ENCODE measurements at regions not wholly inside any gene's neighbourhood (a gene's known extent, or its start where the extent isn't known, plus 50 kb on each side); places are given as distances from the start of the nearest gene placed in this dataset.

- Histone ChIP-seq H3K27ac (replicated peaks) (no peak overlapping the region), H3K4me3 (replicated peaks; ENCODE audit: insufficient read depth, low read length) (no peak overlapping the region), H3K27me3 (ENCODE audit: insufficient read depth, poor library complexity, severe bottlenecking) (no peaks in the 10 kb centered on the region)
- TF ChIP-seq GABPA (IDR thresholded peaks at IDR 0.05; ENCODE audit: low read depth) (no peak), CTCF (IDR thresholded peaks at IDR 0.05; ENCODE audit: insufficient read depth, low read length) (no peak), POLR2AphosphoS5 (IDR thresholded peaks at IDR 0.05; ENCODE audit: low read depth) (no peak), SPI1 (IDR thresholded peaks at IDR 0.05; ENCODE audit: borderline replicate concordance, low read depth) (no peak), REST (IDR thresholded peaks at IDR 0.05; ENCODE audit: insufficient replicate concordance, low read depth) (no peak)
- DNase-seq (ENCODE audit: low read depth in 1 of 2, low spot score in 1 of 2), result no peak
Observed at GRCh38 chr6:91633374-91634111, 1046.7 kb upstream of the MAP3K7 start.

GRCh38 chr6:91632308-91632707, 1045.4 kb upstream of the MAP3K7 start:
- no peaks in the 10 kb centered on the region for H3K27me3 ChIP-seq (ENCODE audit: insufficient read depth, poor library complexity, severe bottlenecking)
- DNase-seq (ENCODE audit: low read depth in 1 of 2, low spot score in 1 of 2), result no peak
- no peak for TF ChIP-seq SPI1 (IDR thresholded peaks at IDR 0.05; ENCODE audit: borderline replicate concordance, low read depth)
- no peak for TF ChIP-seq CTCF (IDR thresholded peaks at IDR 0.05; ENCODE audit: insufficient read depth, low read length)
- H3K4me3 ChIP-seq (replicated peaks; ENCODE audit: insufficient read depth, low read length), result no peak overlapping the region
- H3K27ac ChIP-seq (replicated peaks), result no peak overlapping the region

DNA sequence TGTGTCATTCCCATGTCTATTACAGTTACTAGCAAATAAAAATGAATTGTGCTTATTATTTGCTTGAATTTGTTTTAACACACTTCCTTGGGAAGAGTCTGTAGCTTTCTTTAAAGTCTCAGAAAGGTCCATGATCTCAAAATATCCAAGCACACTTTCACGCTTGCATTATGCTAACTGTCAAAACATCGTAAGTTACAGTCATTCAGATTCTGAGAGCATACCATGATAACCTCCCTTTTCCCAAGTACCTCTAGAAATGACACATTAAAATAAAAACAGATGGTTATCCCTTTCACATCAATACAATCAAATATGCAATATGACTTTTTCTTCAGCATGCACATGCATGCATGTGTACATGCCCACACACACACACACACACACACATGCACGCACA, 1044.4 kb upstream of the MAP3K7 start:
- TF ChIP-seq GABPA (IDR thresholded peaks at IDR 0.05; ENCODE audit: low read depth), result no peak
- no peak for TF ChIP-seq CTCF (IDR thresholded peaks at IDR 0.05; ENCODE audit: insufficient read depth, low read length)
- Histone ChIP-seq H3K27ac (replicated peaks) (no peak overlapping the region), H3K4me3 (replicated peaks; ENCODE audit: insufficient read depth, low read length) (no peak overlapping the region), H3K27me3 (ENCODE audit: insufficient read depth, poor library complexity, severe bottlenecking) (no peaks in the 10 kb centered on the region)
- no peak for DNase-seq (ENCODE audit: low read depth in 1 of 2, low spot score in 1 of 2)

DNA sequence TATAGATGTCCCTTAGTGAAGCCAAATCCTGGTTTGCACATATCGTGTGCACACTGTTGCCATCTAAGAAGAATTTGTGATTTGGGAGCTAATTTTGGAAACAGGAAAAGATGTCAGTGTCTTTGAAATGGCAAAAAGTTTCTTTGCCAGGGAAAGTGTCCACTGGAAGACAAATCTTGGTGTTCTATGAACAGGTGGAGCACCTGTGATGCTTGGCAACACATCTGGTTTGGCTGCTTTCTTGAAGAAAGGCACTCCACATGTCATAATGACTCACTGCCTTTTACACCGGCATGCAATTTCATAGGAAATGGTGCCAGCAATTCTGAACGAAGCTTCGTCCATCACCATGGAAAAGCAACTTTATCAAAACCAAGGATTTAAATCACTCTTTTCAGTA, 1040.0 kb upstream of the MAP3K7 start:
- DNase-seq (ENCODE audit: low read depth in 1 of 2, low spot score in 1 of 2), result no peak
- H3K27me3 ChIP-seq (ENCODE audit: insufficient read depth, poor library complexity, severe bottlenecking), result no peaks in the 10 kb centered on the region
- TF ChIP-seq POLR2AphosphoS5 (IDR thresholded peaks at IDR 0.05; ENCODE audit: low read depth) (no peak), REST (IDR thresholded peaks at IDR 0.05; ENCODE audit: insufficient replicate concordance, low read depth) (no peak), SPI1 (IDR thresholded peaks at IDR 0.05; ENCODE audit: borderline replicate concordance, low read depth) (no peak), CTCF (IDR thresholded peaks at IDR 0.05; ENCODE audit: insufficient read depth, low read length) (no peak), GABPA (IDR thresholded peaks at IDR 0.05; ENCODE audit: low read depth) (no peak)

More for the DNA sequence above, 1040.0 kb upstream of the MAP3K7 start:
- Histone ChIP-seq H3K4me3 (replicated peaks; ENCODE audit: insufficient read depth, low read length) (no peak overlapping the region), H3K27ac (replicated peaks) (no peak overlapping the region)
